ENCODE measurements at regions not wholly inside any gene's neighbourhood (a gene's known extent, or its start where the extent isn't known, plus 50 kb on each side); places are given as distances from the start of the nearest gene placed in this dataset.

DNA sequence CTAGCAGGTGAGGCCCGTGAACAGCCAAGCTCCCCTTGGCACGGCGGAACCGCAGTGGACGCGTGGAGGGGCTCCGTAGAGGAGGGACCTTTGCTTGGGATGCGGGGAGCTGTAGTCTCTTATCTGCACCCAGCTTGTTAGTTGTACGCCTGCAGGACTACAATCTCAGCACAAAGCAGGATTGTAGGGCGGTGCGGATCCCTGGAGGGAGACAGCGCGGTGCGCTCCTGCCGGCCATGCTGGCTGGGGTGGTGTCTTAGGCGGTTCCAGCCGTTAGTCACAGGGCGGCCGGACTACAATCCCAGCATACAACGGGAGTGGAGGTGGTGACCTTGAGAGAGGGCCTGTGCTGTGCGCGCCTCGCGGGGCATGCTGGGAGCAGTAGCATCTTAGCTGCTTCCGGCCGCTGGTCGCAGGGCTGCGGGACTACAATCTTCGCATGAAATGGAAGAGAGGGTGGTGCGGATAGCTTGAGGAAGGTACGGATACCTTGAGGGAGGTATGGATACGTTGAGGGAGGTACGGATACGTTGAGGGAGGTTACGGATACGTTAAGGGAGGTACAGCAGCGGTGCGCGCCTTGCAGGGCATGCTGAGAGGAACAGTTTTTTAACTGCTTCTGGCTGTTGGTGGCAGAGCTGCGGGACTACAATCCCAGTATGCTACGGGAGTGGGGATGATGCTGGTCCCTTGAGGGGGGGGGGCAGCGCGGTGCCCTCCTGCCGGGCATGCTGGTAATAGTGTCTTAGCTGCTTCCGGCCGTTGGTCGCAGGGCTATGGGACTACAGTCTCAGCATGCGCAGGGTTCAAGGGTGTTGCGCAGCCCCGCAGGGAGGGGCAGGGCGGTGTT lies 1419.1 kb downstream of the UQCRFS1 start:
- peak; percentile 61 for DNase-seq (ENCODE audit: low read depth, low spot score)

GRCh38 chr19:27793128-27793643 lies 1419.8 kb downstream of the UQCRFS1 start:
- peak; percentile 70 for DNase-seq (ENCODE audit: low read depth, low spot score)

DNA sequence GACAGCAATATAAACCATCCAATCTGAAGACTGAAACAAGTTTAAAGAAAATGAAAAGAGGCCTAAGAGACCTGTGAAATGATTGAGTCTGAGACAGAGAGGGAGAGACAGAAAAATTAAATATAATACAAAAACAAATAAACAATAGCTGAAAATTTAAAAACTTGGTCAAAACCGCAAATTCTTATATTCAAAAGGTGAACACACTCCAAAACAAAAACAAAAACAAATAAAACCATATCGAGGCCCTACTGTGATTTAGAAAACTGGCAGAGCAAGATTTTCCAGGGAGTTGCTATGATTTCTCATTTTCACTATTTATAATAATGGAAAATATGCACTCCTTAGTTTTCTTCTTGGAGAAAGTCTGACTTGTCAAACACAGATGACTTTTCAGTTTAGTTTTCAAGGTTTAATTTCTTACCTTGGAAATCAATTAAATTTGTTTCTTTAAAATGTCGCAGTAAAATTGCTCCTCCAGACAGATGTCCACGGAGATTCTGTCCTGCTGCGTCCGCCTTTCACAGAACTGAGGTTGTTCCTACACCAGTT lies 1420.3 kb downstream of the UQCRFS1 start:
- DNase-seq (ENCODE audit: low read depth, low spot score): no peak

GRCh38 chr19:27780367-27781075 lies 1432.4 kb downstream of the UQCRFS1 start:
- DNase-seq (ENCODE audit: low read depth, low spot score): no peak

DNA sequence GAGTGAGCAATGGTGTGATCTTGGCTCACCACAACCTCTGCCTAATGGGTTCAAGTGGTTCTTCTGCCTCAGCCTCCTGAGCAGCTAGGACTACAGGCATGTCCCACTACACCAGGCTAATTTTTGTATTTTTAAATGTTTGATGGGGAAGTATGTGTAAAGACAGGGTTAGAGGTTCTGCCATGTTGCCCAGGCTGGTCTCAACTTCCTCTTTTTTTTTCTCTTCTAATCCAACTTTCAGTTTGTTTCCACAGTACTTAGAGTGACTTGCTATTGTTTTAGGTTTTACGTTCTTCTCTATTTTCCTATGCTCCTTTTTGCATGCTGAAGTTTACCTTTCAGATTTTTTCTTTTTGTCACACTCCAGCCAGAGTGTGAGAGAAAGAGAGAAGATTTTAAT lies 1433.0 kb downstream of the UQCRFS1 start:
- no peak for DNase-seq (ENCODE audit: low read depth, low spot score)

GRCh38 chr19:27777726-27778125 lies 1435.2 kb downstream of the UQCRFS1 start:
- no peak for DNase-seq (ENCODE audit: low read depth, low spot score)

GRCh38 chr19:27777242-27777641 lies 1435.7 kb downstream of the UQCRFS1 start:
- no peak for DNase-seq (ENCODE audit: low read depth, low spot score)

GRCh38 chr19:27776524-27776923 lies 1436.4 kb downstream of the UQCRFS1 start:
- no peak for DNase-seq (ENCODE audit: low read depth, low spot score)

DNA sequence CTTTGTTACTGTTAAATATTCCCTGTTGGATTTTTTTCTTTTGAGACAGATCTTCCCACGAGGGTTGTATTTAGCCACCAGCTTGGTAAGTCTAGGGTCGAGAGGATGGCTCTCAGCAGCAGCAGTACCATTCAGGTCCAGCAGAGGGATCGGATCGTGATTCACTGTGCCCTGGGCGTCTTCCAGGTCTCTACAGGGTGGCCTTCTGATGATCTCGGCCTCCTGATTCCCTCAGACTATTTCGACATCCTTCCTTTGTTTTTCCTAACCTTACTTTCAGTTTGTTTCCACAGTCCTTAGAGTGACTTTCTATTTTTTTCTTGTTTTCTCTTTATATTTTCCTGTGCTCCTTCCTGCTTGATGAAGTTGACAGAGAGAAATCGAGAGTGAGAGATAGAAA lies 1436.9 kb downstream of the UQCRFS1 start:
- no peak for DNase-seq (ENCODE audit: low read depth, low spot score)

DNA sequence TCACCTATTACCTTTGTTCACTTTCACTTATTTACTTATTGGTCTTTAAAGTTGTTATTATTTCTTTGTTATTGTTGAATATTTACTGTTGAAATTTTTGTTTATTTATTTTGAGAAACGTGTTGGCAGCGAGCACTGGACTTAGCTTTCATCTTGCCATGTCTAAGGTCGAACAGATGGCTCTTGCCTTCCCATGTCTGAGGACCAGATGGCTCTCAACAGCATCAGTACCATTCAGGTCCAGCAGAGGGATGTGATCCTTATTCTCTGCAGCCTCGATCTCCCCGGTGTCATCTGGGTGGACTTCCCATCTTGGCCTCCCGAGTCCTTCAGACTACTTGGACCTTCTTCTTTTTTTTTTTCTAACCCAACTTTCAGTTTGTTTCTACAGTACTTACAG lies 1437.6 kb downstream of the UQCRFS1 start:
- no peak for DNase-seq (ENCODE audit: low read depth, low spot score)

DNA sequence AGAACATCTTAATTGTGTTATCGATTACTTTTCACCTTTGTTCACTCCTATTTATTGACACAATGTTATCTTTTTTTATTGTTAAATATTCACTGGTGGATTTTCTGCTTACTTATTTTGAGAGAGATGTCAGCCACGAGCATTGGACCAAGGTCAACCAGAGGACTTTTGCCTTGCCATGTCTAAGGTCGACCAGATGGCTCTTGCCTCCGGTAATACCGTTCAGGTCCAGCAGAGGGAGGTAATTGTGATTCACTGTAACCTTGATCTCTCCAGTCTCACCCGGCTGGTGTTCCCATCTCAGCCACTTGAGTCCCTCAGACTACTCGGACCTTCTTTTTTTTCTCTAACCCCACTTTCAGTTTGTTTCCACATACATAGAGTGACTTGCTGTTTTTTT lies 1438.1 kb downstream of the UQCRFS1 start:
- no peak for DNase-seq (ENCODE audit: low read depth, low spot score)

DNA sequence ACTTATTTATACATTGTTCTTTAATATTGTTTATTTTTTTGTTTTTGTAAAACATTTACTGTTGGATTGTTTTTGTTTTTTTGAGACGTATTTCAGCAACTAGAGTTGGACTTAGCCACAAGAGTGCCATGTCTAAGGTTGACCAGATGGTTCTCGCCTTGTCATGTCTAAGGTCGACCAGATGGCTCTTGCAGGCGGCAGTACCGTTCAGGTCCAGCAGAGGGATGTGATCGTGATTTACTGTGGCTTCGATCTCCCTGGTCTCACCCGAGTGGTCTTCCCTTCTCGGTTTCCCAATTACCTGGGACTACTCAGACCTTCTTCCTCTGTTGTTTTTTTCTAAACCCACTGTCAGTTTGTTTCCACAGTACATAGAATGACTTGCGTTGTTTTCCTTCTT lies 1438.6 kb downstream of the UQCRFS1 start:
- no peak for DNase-seq (ENCODE audit: low read depth, low spot score)

GRCh38 chr19:27773318-27774094 lies 1439.4 kb downstream of the UQCRFS1 start:
- DNase-seq (ENCODE audit: low read depth, low spot score): no peak

DNA sequence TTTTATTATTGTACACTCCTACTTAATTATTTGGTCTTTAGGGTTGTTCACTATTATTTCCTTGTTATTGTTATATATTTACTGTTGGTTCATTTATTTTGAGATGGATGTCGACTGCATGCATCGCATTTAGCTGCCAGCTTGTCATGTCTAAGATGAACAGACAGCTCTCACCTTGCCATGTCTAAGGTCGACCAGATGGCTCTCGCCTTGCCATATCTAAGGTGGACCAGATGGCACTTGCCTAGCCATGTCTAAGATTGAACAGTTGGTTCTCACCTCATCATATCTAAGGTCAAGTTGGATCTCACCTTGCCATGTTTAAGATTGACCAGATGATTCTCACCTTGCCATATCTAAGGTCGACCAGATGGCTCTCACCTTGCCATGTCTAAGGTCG lies 1440.9 kb downstream of the UQCRFS1 start:
- no peak for DNase-seq (ENCODE audit: low read depth, low spot score)

DNA sequence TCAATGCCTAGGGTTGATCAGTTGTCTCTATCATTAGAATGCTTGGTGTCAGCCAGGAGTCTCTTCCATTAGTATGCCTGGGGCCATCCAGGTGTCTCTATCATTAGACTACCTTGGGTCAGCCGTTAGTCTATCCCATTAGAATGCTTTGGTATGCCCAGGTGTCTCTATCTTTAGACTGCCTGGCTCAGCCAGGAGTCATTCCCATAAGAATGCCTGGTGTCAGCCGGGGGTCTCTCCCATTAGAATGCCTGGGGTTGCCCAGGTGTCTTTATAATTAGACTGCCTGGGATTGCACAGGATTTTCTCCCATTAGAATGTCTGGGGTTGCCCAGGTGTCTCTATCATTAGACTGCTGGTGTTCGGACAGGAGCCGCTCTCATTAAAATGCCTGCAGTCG lies 1442.9 kb downstream of the UQCRFS1 start:
- no peak for DNase-seq (ENCODE audit: low read depth, low spot score)

GRCh38 chr19:27767234-27767633 lies 1445.7 kb downstream of the UQCRFS1 start:
- no peak for DNase-seq (ENCODE audit: low read depth, low spot score)

DNA sequence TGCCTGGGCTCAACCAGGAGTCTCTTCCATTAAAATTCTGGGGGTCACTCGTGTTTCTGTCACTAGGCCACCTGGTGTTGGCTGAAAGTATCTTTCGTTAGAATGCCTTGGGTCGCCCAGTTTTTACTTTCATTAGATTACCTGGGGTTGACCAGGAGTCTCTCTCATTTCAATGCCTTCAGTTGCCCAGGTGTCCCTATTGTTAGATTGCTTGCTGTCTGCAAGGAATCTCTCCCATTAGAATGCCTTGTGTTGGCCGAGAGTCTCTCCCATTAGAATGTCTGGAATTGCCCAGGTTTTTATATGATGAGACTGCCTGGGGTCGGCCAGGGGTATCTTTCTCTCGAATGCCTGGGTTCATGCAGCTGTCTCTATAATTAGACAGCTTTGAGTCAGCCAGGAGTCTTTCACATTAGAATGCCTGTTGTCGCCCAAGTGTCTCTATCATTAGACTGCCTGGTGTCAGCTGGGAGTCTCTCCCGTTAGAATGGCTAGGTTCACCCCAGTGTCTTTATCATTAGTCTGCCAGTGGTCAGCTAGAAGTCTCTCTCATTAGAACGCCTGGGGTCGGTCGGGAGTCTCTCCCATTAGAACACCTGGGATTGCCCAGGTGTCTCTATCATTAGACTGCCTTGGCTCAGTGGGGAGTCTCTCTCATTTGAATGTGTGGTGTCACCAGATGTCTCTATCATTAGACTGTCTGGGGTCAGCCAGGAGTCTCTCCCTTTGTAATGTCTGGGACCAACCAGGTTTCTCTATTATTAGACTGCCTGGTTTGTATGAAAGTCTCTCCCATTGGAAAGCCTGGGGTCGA lies 1446.8 kb downstream of the UQCRFS1 start:
- no peak for DNase-seq (ENCODE audit: low read depth, low spot score)

DNA sequence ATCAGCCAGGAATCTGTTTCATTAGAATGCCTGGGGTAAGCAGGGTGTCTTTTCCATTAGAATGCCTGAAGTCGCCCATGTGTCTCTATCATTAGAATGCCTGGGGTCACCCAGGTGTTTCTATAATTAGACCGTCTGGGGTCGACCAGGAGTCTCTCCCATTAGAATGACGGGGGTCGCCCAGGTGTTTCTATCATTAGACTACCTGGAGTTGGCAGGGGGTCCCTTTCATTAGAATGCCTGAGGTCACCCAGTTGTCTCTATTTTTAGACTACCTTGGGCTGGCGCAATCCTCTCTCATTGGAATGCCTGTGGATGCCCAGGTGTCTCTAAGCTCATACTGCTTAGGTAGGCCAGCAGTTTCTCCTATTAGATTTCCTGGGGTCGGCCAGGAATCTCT lies 1447.6 kb downstream of the UQCRFS1 start:
- no peak for DNase-seq (ENCODE audit: low read depth, low spot score)

GRCh38 chr19:27764186-27764804 lies 1448.7 kb downstream of the UQCRFS1 start:
- no peak for DNase-seq (ENCODE audit: low read depth, low spot score)

GRCh38 chr19:27762933-27763332 lies 1450.0 kb downstream of the UQCRFS1 start:
- no peak for DNase-seq (ENCODE audit: low read depth, low spot score)

Data from iPS DF 19.7 (cell line).